T-helper 2 cell (primary cell): ENCODE measurements at regions not wholly inside any gene's neighbourhood (a gene's known extent, or its start where the extent isn't known, plus 50 kb on each side); places are given as distances from the start of the nearest gene placed in this dataset.
"Not testable (repeated sequence)": the region's sequence is repeated elsewhere in the genome, so short reads cannot be mapped to it uniquely, and the experiment has no call there.

Source experiments
- DNase-seq, 5 experiments: peaks; one replicate each; pipeline versions ENCODE4 v3.0.0 to v3.0.0-alpha.2; 2012 to 2022

- DNase-seq, result not testable (repeated sequence)
Observed at GRCh38 chr20:29120088-29120487, 2137.4 kb upstream of the DEFB115 start.

- not testable (repeated sequence) for DNase-seq
Observed at GRCh38 chr20:29120575-29120974, 2136.9 kb upstream of the DEFB115 start.

DNA sequence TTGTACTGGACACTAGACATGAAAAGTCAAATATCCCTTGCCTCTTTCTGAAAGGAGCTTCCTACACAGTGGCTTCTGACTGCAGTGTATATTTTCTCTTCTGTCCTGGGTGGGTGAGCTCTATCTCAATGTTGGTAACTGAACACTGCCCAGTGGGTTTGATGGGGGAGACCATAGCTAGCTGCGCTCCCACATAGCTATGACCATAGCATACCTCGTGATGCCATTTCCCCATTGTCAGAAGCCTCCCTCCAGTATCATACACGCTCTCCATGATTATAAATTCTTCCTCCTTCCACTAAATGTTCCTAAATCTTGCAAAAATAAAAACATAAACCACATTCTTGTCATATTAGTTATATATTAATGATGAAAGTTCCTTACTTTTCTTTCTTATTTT is 2134.7 kb upstream of the DEFB115 start:
- not testable (repeated sequence) for DNase-seq

- no peak for DNase-seq
Observed at GRCh38 chr20:29123861-29124260, 2133.6 kb upstream of the DEFB115 start.
